HG03354 (cell line): ENCODE measurements at regions not wholly inside any gene's neighbourhood (a gene's known extent, or its start where the extent isn't known, plus 50 kb on each side); places are given as distances from the start of the nearest gene placed in this dataset.

Experiments
- ATAC-seq: cut with Tn5 transposase; IDR thresholded peaks from one replicate; pipeline ENCODE4 v1.9.1; 2021; ENCODE audit warnings: mild to moderate bottlenecking; ENCODE audit not compliant: unreplicated experiment, poor library complexity, severe bottlenecking

DNA sequence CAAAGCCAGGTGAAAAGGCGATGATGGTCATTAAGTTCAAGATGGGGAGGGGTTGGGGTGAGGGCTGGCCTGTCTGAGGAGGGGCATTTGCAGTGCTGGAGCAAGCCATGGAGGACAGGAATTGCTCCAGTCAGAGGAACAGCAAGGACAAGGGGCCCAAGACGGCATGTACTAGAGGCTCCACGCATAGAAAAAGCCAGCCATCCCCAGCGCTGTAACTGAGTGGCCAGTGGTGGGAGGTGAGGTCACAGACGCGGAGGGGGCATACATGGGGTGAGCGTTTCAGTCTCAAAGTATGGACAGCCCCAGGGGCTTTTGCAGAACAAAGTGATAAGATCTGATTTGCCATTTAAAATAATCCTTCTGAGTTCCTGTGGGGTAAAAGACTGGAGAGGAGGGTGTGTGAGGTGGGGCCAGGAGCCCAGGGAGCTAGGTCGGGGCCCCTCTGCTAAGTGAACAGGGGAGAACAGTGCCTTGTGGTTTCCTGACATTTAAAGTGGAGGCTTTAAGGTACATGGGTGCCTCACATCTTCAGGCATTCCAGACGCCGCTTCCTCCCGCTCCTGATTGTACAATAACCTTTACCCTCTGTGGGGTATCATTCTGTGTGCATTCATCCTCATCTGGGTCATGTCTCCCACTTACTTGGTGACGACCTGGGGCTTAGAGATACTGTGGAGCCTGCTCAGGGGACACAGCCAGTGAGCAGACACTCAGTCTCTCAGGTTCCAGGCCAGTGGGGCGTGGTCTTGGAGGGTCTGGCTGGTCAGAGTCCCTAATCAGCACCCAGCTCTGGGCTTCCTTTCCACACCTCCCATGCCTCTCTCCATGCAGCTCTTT, 105.6 kb upstream of the GPR26 start:
- ATAC-seq: no peak

DNA sequence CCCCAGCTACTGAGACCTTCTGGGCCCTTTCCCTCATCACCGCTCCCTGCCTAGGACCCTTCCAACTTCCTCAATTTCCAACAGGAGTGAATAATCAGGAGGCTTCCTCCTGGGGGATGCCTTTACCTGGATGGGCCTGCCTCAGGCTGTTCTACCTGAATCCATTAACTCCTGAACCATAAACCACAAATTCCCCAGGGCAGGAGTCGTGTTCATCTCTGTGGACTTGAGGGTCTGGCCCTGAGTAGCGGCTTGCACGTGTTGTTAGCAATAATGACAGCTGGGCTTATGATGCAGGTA, 105.1 kb upstream of the GPR26 start:
- ATAC-seq: no peak

GRCh38 chr10:123562387-123562786, 103.8 kb upstream of the GPR26 start:
- no peak for ATAC-seq

- no peak for ATAC-seq
These were observed 103.2 kb upstream of the GPR26 start for GRCh38 chr10:123562811-123563580.

DNA sequence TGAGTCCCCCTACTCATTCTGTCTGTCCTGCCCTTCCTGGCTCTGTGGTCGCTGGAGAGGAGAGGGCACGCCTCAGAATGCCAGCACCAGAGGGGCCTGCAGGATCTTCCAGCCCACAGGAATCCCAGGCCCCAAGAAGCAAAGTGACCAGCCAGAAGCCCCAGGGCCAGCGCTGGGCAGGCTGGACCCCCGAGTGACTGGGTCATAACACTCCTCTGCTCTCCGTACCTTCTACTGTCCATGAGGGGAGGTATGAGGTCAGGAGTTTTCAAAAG, 102.6 kb upstream of the GPR26 start:
- no peak for ATAC-seq

DNA sequence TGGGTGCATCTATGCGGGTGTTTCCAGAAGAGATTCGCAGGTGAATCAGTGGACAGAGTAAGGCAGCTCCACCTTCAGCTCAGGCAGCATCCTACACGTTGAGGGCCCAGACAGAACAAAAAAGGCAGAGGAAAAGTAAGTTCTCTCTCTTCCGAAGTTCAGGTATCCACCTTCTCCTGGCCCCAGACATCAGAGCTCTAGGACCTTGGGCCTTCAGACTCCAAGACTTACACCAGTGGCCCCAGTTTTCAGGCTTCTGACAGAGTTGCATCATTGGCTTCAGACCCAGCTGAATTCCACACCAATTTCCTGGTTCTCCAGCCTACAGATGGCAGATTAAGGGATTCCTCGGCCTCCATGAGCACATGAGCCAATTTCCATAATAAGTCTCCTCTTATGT, 102.2 kb upstream of the GPR26 start:
- no peak for ATAC-seq

- ATAC-seq: no peak
These were observed 101.5 kb upstream of the GPR26 start for GRCh38 chr10:123564631-123565030.

DNA sequence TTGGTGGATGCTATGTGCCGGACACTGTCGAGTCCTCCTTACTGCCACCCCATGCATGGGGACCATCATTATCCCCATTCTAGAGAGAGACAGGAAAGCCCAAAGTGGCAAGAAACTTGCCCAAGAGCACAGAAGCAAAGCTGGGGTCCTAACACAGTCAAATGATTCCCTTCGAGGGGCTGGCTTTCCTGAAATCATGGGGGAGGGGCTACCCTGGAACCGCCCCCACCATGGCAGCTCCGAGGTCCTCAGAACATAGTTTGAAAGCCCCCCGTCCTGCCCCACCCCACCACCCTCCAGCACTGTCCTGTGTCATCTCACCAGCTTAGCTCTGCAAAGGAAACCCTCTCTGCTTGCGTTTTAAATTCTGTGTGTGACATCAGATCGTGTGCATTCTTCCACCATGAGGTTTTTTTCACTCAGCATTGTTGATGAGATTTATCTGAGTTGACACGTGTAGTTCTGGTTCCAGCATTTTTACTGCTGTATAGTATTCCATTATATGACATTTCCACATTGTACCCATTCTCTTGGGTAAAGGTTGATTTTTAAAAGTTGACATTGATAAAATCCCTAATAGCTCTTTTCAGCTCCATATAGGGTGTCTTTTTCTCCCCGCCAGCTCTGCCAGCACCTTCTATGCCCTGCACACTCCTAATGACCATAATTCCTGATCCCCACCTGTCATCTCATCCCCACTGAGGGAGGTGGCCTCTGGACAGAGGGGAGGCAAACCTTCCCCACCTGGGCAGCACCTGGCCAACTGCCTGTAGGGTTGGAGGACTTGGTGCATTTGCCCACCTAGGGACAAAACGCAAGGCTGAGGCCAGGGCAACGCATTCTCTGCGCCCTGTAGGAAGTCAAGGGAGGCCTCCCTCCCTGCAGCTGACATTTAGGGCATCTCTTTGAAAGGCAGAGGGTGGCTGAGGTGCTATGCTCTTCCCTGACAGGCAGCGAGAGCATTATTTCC, 100.2 kb upstream of the GPR26 start:
- ATAC-seq: no peak

DNA sequence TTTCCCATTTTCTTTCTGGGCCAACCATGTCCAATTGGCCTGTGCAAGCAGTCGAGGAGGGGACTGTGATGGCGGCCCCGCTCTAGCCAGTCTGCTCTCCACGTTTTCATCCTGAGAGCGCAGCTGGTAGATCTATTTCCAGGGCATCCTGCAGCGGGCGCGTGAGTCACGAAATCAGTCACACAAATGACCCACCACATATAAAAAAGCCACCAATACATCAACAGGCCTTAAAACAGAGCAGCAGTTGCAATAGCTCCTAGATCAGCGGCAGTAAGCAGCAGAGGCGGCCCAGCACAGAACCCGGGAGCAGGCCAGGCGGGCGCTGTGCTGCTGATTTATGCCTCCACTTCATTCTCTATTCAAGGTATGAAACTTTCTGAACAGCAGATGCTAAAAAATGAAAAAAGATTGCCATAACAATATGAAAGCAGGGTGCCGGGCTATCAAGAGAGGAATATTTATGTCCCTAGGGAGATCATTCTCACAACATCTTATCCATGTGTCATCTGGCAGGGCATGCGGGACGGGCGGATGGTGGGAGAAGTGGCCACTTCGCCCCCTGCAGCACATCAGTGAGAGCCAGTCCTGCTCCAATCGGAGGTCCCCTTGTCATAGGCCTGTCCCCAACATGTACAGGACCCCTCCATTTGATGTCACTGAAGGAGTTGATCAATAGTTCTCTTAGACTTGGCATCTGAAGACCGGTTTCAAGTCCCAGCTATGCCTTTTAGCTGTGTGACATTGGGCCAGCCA, 98.0 kb upstream of the GPR26 start:
- no peak for ATAC-seq

- no peak for ATAC-seq
These were observed 97.4 kb upstream of the GPR26 start for GRCh38 chr10:123568751-123569150.

GRCh38 chr10:123569436-123570035, 96.6 kb upstream of the GPR26 start:
- ATAC-seq: no peak

GRCh38 chr10:123570051-123570897, 95.9 kb upstream of the GPR26 start:
- ATAC-seq: no peak

DNA sequence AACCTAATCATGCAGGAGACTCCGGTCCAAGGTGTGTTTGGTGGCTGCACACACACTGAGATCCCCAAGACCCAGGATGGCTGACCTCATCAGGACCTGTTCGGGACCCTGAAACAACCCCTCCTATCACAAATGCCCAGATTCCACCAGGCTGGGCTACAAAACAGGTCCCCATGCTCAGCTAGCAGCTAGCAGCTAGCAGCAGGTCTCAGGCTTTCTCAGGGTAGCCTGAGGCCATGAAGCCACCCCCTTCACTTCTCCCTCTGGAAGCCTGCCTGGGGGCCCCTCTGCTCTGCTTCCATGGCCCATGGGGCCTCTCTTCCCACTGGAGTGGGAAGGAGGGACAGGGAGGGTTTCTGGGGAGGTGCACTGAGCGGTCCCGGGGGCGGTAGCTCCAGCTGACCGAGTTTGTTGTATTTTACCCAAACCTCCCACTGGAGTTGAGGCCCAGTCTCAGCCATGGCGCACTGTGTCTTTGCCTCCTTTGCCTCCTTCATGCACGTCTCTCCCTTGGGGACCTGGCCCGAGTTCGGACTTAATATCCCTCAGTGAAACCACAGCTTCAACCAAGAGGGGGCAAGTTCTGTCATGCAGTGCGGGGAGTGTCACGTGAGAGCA, 95.1 kb upstream of the GPR26 start:
- ATAC-seq: no peak

GRCh38 chr10:123571978-123572377, 94.2 kb upstream of the GPR26 start:
- ATAC-seq: no peak

- no peak for ATAC-seq
These were observed 92.7 kb upstream of the GPR26 start for GRCh38 chr10:123573236-123574108.

GRCh38 chr10:123574109-123574698, 92.0 kb upstream of the GPR26 start:
- ATAC-seq: no peak

DNA sequence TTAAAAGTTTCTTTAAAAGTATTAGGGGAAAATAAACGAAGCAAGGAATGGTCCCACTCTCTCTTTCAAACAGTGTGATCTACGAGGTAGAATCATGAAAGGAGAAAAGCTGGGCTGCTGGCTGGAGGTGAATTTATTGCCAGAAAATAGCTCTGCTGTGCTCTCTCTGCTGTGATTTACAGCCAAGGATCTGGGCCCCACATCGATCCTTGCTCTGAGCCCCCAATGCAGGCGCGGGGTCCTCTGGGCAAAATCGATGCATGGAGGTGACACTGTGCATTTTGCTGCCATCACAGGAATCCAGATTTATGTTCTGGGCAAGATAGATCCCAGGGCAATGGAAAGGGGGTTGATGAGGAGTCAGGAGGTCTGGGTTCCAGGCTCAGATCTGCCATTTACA, 91.0 kb upstream of the GPR26 start:
- ATAC-seq: no peak
